CD4-positive, alpha-beta T cell (primary cell): ENCODE measurements at regions not wholly inside any gene's neighbourhood (a gene's known extent, or its start where the extent isn't known, plus 50 kb on each side); places are given as distances from the start of the nearest gene placed in this dataset.

Source experiments
- ATAC-seq: fragments of 200-7000 bp; cut with Tn5 transposase; one replicate; pipeline ENCODE4 v1.10.0; 2022; ENCODE audit warnings: mild to moderate bottlenecking; ENCODE audit not compliant: poor library complexity
- CTCF ChIA-PET: fragments of 350-600 bp; sonication (Branson Sonifier 250); formaldehyde crosslinking; loops from one replicate; lab custom pipeline; 2021; ENCODE audit warnings: antibody characterized with exemption, inconsistent platforms; lab: Charles Lee
- POLR2A ChIA-PET: fragments of 350-600 bp; sonication (Branson Sonifier 250); formaldehyde crosslinking; loops from one replicate; lab custom pipeline; 2021; ENCODE audit warnings: antibody characterized with exemption, inconsistent platforms; lab: Charles Lee
- DNase-seq, 14 experiments: peaks; one replicate each; pipeline ENCODE4 v3.0.0-alpha.2; 2013 to 2020; ENCODE audit warnings: mixed read lengths in 2 of 14
- H3K27ac ChIP-seq, 2 donors: one replicate each; pipeline versions ENCODE4 v1.5.1 to v1.7.0; 2013; ENCODE audit warnings: low read length in 2 of 2, low read depth in 1 of 2, mild to moderate bottlenecking in 1 of 2
- H3K27me3 ChIP-seq, 2 experiments: 1 replicate in 1 of 2; 2 replicates in 1 of 2; pipeline versions ENCODE4 v1.6.1 to v1.7.0; 2013; ENCODE audit warnings: low read length in 2 of 2, control low read depth in 1 of 2, mild to moderate bottlenecking in 1 of 2, moderate library complexity in 1 of 2; ENCODE audit not compliant: insufficient read depth in 2 of 2, control insufficient read depth in 1 of 2
- H3K36me3 ChIP-seq: one replicate; pipeline ENCODE4 v1.6.1; 2013; ENCODE audit warnings: low read length, control low read depth; ENCODE audit not compliant: insufficient read depth
- H3K4me1 ChIP-seq: one replicate; pipeline ENCODE4 v1.6.1; 2013; ENCODE audit warnings: low read length, control low read depth; ENCODE audit not compliant: insufficient read depth
- H3K4me3 ChIP-seq: one replicate; pipeline ENCODE4 v1.5.1; 2013; ENCODE audit warnings: mild to moderate bottlenecking, low read length, moderate library complexity
- H3K9me3 ChIP-seq, 2 experiments: 1 replicate in 1 of 2; 2 replicates in 1 of 2; pipeline versions ENCODE4 v1.6.1 to v1.7.0; 2013; ENCODE audit warnings: low read length in 2 of 2, mild to moderate bottlenecking in 2 of 2, control low read depth in 1 of 2, moderate library complexity in 1 of 2; ENCODE audit not compliant: control insufficient read depth in 1 of 2, insufficient read depth in 1 of 2
- H3K27ac Mint-ChIP-seq: one replicate; pipeline ENCODE4 v1.8.0; 2020; ENCODE audit warnings: mixed read lengths
- H3K27me3 Mint-ChIP-seq: one replicate; pipeline ENCODE4 v1.8.0; 2021; ENCODE audit warnings: mixed read lengths
- H3K36me3 Mint-ChIP-seq: one replicate; pipeline ENCODE4 v1.8.0; 2021; ENCODE audit warnings: low read depth, mixed read lengths
- H3K4me1 Mint-ChIP-seq: one replicate; pipeline ENCODE4 v1.8.0; 2021; ENCODE audit warnings: low read depth, mixed read lengths
- H3K4me3 Mint-ChIP-seq: one replicate; pipeline ENCODE4 v1.8.0; 2020; ENCODE audit warnings: mild to moderate bottlenecking, mixed read lengths
- H3K9me3 Mint-ChIP-seq: one replicate; pipeline ENCODE4 v1.8.0; 2020; ENCODE audit warnings: mixed read lengths
- intact Hi-C, 2 experiments: fragments of 100-400 bp; cut with DNase I in 1 of 2; cut with micrococcal nuclease in 1 of 2; formaldehyde crosslinking; loops; one replicate each; pipeline versions ENCODE4 v1.15.1 to v1.9.0; 2023 to 2025; cut with DNase I, micrococcal nuclease
- TF ChIP-seq, protein P1 (sequence below): fragments of 200-600 bp; IDR thresholded peaks from one replicate; pipeline ENCODE4 v1.8.0; 2022; ENCODE audit warnings: antibody characterized with exemption, mild to moderate bottlenecking

DNA sequence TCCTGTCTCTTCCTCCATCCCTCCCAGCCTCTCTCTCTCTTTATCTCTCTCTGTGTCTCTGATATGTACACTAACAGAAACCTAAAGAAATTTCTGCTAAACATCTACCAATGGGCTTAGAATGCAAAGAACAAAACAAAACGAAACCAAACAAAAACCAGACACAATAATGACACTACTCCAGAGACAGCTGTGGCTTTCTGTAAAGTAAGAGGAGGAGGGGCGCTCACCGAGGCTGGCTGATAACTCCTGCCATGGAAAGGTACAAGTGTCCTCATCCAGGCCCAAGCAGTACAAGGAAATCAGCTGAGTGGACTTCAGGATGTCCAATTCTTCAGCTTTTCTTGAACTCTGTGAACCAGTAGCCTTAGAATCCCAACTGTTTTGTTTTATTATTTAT lies 70.4 kb upstream of the FZD8 start:
- H3K27ac Mint-ChIP-seq: no peak overlapping the region
- peaks cover 0 to 6% of the 10 kb centered on the region in 2 experiments for H3K27me3 ChIP-seq
- peaks cover 24% of the 10 kb centered on the region for H3K27me3 Mint-ChIP-seq
- H3K36me3 ChIP-seq: no peaks in the 10 kb centered on the region
- POLR2A ChIA-PET: no interaction called here
- H3K4me3 ChIP-seq: no peak overlapping the region
- no peak overlapping the region for H3K4me3 Mint-ChIP-seq
- no peaks in the 10 kb centered on the region for H3K36me3 Mint-ChIP-seq
- DNase-seq (no peak), ATAC-seq (no peak)
- TF ChIP-seq, protein P1, sequence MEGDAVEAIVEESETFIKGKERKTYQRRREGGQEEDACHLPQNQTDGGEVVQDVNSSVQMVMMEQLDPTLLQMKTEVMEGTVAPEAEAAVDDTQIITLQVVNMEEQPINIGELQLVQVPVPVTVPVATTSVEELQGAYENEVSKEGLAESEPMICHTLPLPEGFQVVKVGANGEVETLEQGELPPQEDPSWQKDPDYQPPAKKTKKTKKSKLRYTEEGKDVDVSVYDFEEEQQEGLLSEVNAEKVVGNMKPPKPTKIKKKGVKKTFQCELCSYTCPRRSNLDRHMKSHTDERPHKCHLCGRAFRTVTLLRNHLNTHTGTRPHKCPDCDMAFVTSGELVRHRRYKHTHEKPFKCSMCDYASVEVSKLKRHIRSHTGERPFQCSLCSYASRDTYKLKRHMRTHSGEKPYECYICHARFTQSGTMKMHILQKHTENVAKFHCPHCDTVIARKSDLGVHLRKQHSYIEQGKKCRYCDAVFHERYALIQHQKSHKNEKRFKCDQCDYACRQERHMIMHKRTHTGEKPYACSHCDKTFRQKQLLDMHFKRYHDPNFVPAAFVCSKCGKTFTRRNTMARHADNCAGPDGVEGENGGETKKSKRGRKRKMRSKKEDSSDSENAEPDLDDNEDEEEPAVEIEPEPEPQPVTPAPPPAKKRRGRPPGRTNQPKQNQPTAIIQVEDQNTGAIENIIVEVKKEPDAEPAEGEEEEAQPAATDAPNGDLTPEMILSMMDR: no peak
- H3K27ac ChIP-seq: no peak overlapping the region
- peaks cover 10% of the 10 kb centered on the region for H3K9me3 Mint-ChIP-seq
- no peaks in the 10 kb centered on the region for H3K4me1 ChIP-seq
- H3K4me1 Mint-ChIP-seq: no peaks in the 10 kb centered on the region
- CTCF ChIA-PET: no interaction called here
- intact Hi-C loops: no loop called here
- no peaks in the 10 kb centered on the region for H3K9me3 ChIP-seq

DNA sequence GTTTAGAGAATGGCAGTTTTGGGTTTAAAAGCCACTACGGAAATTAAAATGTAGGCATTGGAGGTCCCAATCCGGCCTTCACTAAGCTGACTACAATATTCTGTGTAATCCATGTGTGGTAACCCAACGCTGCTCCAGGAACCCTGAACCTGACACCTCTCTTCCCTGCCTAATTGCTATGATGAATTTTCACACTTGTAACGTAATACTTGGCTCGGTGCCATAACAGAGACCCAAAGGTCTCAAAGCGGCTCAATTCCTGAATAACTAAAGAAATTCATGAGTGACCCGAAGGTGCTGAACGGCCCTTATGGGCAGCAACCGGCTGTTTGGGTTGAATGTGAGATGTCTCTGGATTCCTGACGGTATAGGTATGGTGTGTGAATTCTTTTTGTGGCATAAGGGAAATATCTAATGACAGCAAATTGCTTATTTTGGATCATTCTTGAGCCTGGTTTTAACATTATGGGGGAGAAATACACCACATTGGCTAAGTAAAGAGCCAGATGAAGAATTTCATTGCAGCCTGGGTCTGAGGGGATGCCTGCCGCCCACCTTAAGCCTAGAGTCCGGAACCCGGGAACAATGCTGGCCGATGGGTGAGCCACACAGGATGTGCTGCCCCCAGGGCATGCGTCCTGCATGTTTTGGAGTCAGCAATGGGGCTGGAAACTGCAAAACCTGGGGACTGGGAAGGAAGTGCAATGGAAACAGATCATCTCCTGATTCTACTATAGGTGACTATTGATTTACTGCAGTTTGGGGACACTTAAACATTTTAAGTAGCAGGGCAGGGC lies 69.7 kb upstream of the FZD8 start:
- Histone ChIP-seq H3K4me3 (no peak overlapping the region), H3K4me1 (no peaks in the 10 kb centered on the region), H3K36me3 (no peaks in the 10 kb centered on the region), H3K27me3 (peaks cover 0 to 6% of the 10 kb centered on the region in 2 experiments), H3K27ac (no peak overlapping the region), H3K9me3 (no peaks in the 10 kb centered on the region)
- peaks cover 24% of the 10 kb centered on the region for H3K27me3 Mint-ChIP-seq
- intact Hi-C loops: no loop called here
- H3K27ac Mint-ChIP-seq: no peak overlapping the region
- H3K4me1 Mint-ChIP-seq: no peaks in the 10 kb centered on the region
- ATAC-seq (no peak), DNase-seq (no peak)
- TF ChIP-seq, protein P1: no peak
- no peak overlapping the region for H3K4me3 Mint-ChIP-seq
- CTCF ChIA-PET: no interaction called here
- peaks cover 12% of the 10 kb centered on the region for H3K9me3 Mint-ChIP-seq
- no peaks in the 10 kb centered on the region for H3K36me3 Mint-ChIP-seq
- POLR2A ChIA-PET: no interaction called here

DNA sequence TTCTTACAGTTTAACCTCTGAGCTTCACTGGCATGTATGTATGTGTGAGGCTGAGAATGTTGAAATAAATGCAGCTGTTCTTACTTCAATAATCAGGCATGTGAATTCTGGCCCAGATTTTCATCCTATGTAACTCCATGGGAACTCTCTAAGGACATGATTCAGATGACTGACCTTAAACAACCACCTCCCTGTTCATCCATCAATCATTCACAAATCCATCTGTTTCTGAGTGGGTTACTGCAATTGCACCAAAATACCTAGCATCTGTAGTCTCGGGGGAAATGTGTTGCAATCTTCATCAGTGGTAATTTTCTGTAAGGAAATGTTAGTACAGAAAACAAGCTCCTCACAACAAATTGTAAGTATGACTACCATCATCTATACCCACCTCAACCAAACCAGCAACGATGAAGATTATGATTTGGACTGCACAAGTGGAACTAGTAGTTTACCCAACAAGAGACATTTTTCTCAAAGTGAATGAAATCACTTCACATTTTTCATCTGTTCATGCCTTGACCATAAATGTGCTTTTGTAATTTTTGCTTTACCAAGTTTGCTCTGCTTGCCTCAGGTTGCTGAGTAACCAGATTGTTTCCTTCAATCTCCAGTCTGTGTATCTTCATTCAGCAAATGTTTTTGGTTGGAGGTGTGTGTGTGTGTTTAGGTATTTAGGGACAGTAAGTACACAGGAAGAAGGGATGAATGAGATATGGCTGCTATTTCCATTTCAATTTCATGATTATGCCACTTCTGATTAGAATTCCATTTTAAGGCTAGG lies 65.7 kb upstream of the FZD8 start:
- no peaks in the 10 kb centered on the region for H3K4me1 ChIP-seq

More for the DNA sequence above, 65.7 kb upstream of the FZD8 start:
- DNase-seq: no peak
- Histone ChIP-seq H3K27ac (no peak overlapping the region), H3K36me3 (no peaks in the 10 kb centered on the region), H3K9me3 (no peaks in the 10 kb centered on the region), H3K27me3 (peaks cover 0 to 6% of the 10 kb centered on the region in 2 experiments), H3K4me3 (no peak overlapping the region)
- H3K27ac Mint-ChIP-seq: no peak overlapping the region
- TF ChIP-seq, protein P1: no peak
- intact Hi-C loops: loop anchor here in 1 of 2 experiments (5.0 kb wide), 1 partner anchor 1221 kb away; no protein-coding TSS in a partner anchor
- H3K27me3 Mint-ChIP-seq: peaks cover 23% of the 10 kb centered on the region
- ChIA-PET POLR2A (no interaction called here), CTCF (no interaction called here)
- H3K4me1 Mint-ChIP-seq: no peaks in the 10 kb centered on the region
- H3K9me3 Mint-ChIP-seq: peaks cover 10% of the 10 kb centered on the region
- H3K4me3 Mint-ChIP-seq: no peak overlapping the region
- H3K36me3 Mint-ChIP-seq: no peaks in the 10 kb centered on the region
- ATAC-seq: no peak
